Fibroblast of villous mesenchyme (primary cell): ENCODE measurements at regions not wholly inside any gene's neighbourhood (a gene's known extent, or its start where the extent isn't known, plus 50 kb on each side); places are given as distances from the start of the nearest gene placed in this dataset.
"Not testable (repeated sequence)": the region's sequence is repeated elsewhere in the genome, so short reads cannot be mapped to it uniquely, and the experiment has no call there.

ENCODE experiments used
- DNase-seq: peaks from one replicate; pipeline ENCODE4 v3.0.0-alpha.2; 2010; ENCODE audit warnings: low read depth
- H3K4me3 ChIP-seq: 2 replicates; pipeline ENCODE4 v1.5.1; 2011; ENCODE audit warnings: low read depth, mild to moderate bottlenecking, low read length
- TF ChIP-seq, protein P1 (sequence below): IDR thresholded peaks from 2 replicates; pipeline ENCODE4 v1.5.1; 2012; ENCODE audit warnings: low read depth, mild to moderate bottlenecking, low read length; ENCODE audit not compliant: insufficient read depth

- H3K4me3 ChIP-seq, result no peak overlapping the region
- TF ChIP-seq, protein P1, sequence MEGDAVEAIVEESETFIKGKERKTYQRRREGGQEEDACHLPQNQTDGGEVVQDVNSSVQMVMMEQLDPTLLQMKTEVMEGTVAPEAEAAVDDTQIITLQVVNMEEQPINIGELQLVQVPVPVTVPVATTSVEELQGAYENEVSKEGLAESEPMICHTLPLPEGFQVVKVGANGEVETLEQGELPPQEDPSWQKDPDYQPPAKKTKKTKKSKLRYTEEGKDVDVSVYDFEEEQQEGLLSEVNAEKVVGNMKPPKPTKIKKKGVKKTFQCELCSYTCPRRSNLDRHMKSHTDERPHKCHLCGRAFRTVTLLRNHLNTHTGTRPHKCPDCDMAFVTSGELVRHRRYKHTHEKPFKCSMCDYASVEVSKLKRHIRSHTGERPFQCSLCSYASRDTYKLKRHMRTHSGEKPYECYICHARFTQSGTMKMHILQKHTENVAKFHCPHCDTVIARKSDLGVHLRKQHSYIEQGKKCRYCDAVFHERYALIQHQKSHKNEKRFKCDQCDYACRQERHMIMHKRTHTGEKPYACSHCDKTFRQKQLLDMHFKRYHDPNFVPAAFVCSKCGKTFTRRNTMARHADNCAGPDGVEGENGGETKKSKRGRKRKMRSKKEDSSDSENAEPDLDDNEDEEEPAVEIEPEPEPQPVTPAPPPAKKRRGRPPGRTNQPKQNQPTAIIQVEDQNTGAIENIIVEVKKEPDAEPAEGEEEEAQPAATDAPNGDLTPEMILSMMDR, result no peak
- DNase-seq, result no peak
Measured at GRCh38 chr4:115950806-115951205, 837.4 kb upstream of the NDST4 start.

DNA sequence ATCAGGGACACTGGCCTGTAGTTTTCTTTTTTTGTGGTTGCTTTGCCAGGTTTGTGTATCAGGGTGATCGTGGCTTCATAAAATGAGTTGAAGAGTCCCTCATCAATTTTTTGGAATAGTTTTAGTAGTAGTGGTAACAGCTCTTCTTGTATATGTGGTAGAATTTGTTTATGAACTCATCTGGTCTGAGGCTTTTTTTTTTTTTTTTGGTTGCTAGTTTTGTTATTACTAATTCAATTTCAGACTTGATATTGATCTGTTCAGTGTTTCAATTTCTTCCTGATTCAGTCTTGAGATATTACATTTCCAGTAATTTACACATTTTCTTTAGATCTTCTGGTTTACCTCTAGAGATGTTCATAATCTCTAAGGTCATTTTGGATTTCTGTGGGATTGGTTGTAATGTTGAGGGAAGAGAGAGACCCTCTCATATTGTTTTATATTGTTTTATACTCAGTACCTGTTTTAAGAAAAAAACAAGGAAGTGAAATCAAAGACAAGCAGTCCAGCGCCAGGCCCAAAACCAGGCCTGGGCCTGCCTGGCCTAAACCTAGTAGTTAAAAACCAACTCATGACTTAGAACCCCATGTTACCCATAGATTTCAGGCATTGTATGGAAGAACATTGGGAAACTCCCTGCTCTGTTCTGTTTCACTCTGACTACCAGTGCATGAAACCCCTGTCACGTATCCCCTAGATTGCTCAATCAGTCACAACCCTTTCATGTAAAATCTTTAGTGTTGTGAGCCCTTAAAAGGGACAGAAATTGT lies 836.7 kb upstream of the NDST4 start:
- not testable (repeated sequence) for H3K4me3 ChIP-seq, DNase-seq

DNA sequence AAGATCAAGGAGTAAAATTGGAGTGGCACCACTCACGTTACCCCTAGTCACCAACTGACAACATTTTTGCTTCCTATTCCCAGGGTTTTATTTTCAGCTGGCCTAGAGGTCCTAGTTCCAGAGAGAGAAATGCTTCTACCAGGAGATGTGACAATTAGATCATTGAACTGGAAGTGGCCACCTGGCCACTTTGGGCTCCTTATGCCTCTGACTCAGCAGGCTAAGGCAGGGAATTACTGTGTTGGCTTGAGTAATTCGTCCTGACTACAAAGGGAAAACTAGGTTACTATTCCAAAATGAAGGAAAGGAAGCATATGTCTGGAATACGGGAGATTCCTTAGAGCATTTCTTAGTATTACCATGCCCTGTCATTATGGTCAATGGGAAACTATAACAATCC lies 831.6 kb upstream of the NDST4 start:
- TF ChIP-seq, protein P1, result no peak
- no peak overlapping the region for H3K4me3 ChIP-seq
- no peak for DNase-seq

DNA sequence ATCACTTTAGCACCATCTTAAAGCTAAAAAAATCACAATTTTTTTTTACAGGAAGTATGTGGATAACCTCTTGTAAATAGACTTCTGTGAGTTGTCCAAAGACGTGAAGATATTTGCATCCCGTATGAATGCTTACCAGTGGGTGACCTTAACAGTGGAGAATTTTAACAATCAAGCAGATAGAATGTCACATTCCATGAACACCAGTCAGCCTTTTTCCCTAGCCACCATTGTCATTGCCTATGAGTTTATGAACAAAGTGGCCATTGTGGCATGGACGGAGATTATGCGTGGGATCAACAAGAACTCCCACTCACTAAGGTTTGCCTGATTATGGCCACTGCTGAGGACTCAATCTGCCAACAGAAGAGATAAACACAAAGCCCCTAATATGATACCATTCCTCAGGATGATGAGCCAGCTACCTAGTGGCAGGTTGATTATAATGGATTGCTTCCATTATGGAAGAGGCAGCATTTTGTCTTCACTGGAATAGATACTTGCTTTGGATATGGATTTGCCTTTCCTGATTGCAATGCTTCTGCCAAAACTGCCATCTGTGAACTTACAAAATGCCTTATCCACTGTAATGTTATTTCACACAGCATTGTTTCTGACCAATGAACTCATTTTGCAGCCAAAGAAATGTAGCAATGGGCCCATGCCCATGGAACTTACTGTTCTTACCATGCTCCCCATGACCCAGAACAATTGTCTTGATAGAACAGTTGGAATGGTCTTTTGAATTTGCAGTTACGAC lies 830.9 kb upstream of the NDST4 start:
- DNase-seq, result no peak
- no peak overlapping the region for H3K4me3 ChIP-seq
- TF ChIP-seq, protein P1, result no peak

DNA sequence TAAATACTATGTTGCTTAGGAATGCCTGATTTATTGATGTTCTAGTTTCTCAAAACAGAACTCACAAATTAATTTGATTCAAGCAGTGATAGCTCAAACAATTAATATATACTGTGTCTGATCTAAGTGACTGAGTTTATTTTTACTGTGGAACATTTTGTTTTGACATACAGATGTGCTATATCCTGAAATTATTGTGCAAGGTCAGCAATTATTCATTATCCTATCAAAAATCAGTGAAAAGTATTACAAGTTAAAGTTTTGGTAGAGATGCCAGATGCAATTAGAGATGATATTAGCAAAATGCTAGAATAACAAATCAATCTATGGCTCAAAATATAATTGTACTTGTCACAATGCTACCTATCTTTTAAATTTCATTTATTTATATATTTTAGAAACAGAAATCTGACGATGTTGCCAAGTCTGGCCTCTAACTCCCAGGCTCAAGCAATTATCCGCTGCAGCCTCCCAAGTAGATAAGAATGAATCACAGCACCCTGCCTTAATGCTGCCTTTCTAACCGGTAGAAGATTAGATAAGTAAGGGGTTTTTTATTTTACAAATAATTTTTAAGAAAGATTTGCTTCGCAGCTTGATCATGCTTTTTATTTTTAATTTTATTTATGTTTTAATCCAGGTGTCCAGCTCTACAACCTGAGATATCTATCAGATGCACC lies 825.5 kb upstream of the NDST4 start:
- H3K4me3 ChIP-seq, result no peak overlapping the region
- TF ChIP-seq, protein P1, result no peak
- no peak for DNase-seq

- DNase-seq, result no peak
- H3K4me3 ChIP-seq, result no peak overlapping the region
- TF ChIP-seq, protein P1, result no peak
Measured at GRCh38 chr4:115929373-115929772, 816.0 kb upstream of the NDST4 start.

DNA sequence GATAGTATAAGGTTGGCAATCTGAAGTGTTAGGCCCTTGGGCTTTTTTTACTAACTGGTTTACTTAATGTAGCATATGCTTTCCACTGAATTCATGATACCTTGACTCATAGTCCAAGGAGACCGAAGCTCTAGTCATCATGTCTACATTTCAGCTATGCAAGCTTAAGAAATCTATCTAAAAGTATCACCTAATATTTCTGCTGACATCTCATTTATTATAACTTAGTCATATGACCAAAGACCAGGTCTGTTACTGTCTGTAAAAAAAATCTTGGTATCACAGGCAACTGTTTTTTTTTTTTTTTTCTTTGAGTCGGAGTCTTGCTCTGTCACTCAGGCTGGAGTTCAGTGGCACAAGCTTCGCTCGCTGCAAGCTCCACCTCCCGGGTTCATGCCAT lies 814.0 kb upstream of the NDST4 start:
- no peak for DNase-seq
- no peak overlapping the region for H3K4me3 ChIP-seq
- TF ChIP-seq, protein P1, result no peak
